Inflammatory macrophage treated with lipopolysaccharide for 1 hour (primary cell): ENCODE measurements at regions not wholly inside any gene's neighbourhood (a gene's known extent, or its start where the extent isn't known, plus 50 kb on each side); places are given as distances from the start of the nearest gene placed in this dataset.

Source experiments
- DNase-seq, 2 donors: peaks; one replicate each; pipeline ENCODE4 v3.0.0-alpha.2; 2020 to 2022

- DNase-seq = no peak
Measured at GRCh38 chr1:62917314-62917713, 133.4 kb downstream of the ATG4C start.

GRCh38 chr1:62917805-62918204, 133.9 kb downstream of the ATG4C start:
- DNase-seq = no peak

- DNase-seq = no peak
Measured at GRCh38 chr1:62918700-62919099, 134.8 kb downstream of the ATG4C start.

GRCh38 chr1:62922006-62922405, 138.1 kb downstream of the ATG4C start:
- DNase-seq = no peak

- DNase-seq = no peak
Measured at GRCh38 chr1:62924983-62925790, 141.3 kb downstream of the ATG4C start.

GRCh38 chr1:62926681-62927252, 142.8 kb downstream of the ATG4C start:
- DNase-seq = no peak

- no peak for DNase-seq
Measured at GRCh38 chr1:62928885-62929284, 145.0 kb downstream of the ATG4C start.

GRCh38 chr1:62937634-62938296, 153.8 kb downstream of the ATG4C start:
- DNase-seq = no peak

GRCh38 chr1:62941780-62942179, 157.8 kb downstream of the ATG4C start:
- peak in 1 of 2 donors; percentile 23 for DNase-seq

- DNase-seq = no peak
Measured at GRCh38 chr1:62946511-62946910, 162.6 kb downstream of the ATG4C start.

GRCh38 chr1:62951428-62951827, 167.5 kb downstream of the ATG4C start:
- no peak for DNase-seq

GRCh38 chr1:62952596-62952995, 168.7 kb downstream of the ATG4C start:
- no peak for DNase-seq

GRCh38 chr1:62953633-62954032, 169.7 kb downstream of the ATG4C start:
- DNase-seq = no peak

- no peak for DNase-seq
Measured at GRCh38 chr1:62954758-62955157, 170.8 kb downstream of the ATG4C start.

- no peak for DNase-seq
Measured at GRCh38 chr1:62955666-62956065, 171.7 kb downstream of the ATG4C start.

GRCh38 chr1:62962014-62962812, 178.3 kb downstream of the ATG4C start:
- no peak for DNase-seq

- peak; percentile 2 to 8 for DNase-seq
Measured at GRCh38 chr1:62962901-62963776, 179.2 kb downstream of the ATG4C start.

GRCh38 chr1:62964141-62964540, 180.2 kb downstream of the ATG4C start:
- DNase-seq = no peak

GRCh38 chr1:62967031-62967430, 183.1 kb downstream of the ATG4C start:
- DNase-seq = no peak

- DNase-seq = no peak
Measured at GRCh38 chr1:62977366-62977765, 193.4 kb downstream of the ATG4C start.

- DNase-seq = no peak
Measured at GRCh38 chr1:62978741-62979140, 194.8 kb downstream of the ATG4C start.

- DNase-seq = no peak
Measured at GRCh38 chr1:62981434-62981833, 197.5 kb downstream of the ATG4C start.
